Transverse colon (tissue), 4 donors: ENCODE measurements at regions not wholly inside any gene's neighbourhood (a gene's known extent, or its start where the extent isn't known, plus 50 kb on each side); places are given as distances from the start of the nearest gene placed in this dataset.

Experiments
- EP300 ChIP-seq: sonication (generic); formaldehyde crosslinking; IDR thresholded peaks from one replicate; pipeline ENCODE4 v1.6.1; 2017; ENCODE audit warnings: antibody characterized with exemption, low read depth
- POLR2A ChIP-seq: fragments of 450-650 bp; IDR thresholded peaks from one replicate; pipeline ENCODE4 v1.6.1; 2016; ENCODE audit warnings: antibody characterized with exemption, mild to moderate bottlenecking, moderate library complexity
- POLR2AphosphoS5 ChIP-seq, 3 donors: sonication (generic); formaldehyde crosslinking; IDR thresholded peaks; one replicate each; pipeline ENCODE4 v1.6.1; 2016; ENCODE audit warnings: antibody characterized with exemption in 3 of 3
- TF ChIP-seq, protein P1 (sequence below), 5 experiments: fragments of 200-600 bp in 3 of 5; fragments of 450-650 bp in 2 of 5; sonication (generic) in 3 of 5; IDR thresholded peaks; 1 replicate in 2 of 5; 2 replicates in 3 of 5; pipeline ENCODE4 v1.5.1; 2016 to 2017; ENCODE audit warnings: antibody characterized with exemption in 5 of 5, inconsistent platforms in 3 of 5, mild to moderate bottlenecking in 2 of 5, moderate library complexity in 1 of 5

GRCh38 chr6:54587277-54587676 is 259.3 kb upstream of the FAM83B start:
- TF ChIP-seq POLR2A = no peak
- TF ChIP-seq, protein P1, sequence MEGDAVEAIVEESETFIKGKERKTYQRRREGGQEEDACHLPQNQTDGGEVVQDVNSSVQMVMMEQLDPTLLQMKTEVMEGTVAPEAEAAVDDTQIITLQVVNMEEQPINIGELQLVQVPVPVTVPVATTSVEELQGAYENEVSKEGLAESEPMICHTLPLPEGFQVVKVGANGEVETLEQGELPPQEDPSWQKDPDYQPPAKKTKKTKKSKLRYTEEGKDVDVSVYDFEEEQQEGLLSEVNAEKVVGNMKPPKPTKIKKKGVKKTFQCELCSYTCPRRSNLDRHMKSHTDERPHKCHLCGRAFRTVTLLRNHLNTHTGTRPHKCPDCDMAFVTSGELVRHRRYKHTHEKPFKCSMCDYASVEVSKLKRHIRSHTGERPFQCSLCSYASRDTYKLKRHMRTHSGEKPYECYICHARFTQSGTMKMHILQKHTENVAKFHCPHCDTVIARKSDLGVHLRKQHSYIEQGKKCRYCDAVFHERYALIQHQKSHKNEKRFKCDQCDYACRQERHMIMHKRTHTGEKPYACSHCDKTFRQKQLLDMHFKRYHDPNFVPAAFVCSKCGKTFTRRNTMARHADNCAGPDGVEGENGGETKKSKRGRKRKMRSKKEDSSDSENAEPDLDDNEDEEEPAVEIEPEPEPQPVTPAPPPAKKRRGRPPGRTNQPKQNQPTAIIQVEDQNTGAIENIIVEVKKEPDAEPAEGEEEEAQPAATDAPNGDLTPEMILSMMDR (IDR thresholded peaks at IDR 0.05) = no peak
- TF ChIP-seq POLR2AphosphoS5 (IDR thresholded peaks at IDR 0.05) = no peak
- TF ChIP-seq EP300 = no peak
